Astrocyte (in vitro differentiated cells and primary cell): ENCODE measurements at regions not wholly inside any gene's neighbourhood (a gene's known extent, or its start where the extent isn't known, plus 50 kb on each side); places are given as distances from the start of the nearest gene placed in this dataset.

Source experiments
- EZH2 ChIP-seq: IDR thresholded peaks from 2 replicates; pipeline ENCODE4 v1.6.1; 2012; ENCODE audit warnings: mild to moderate bottlenecking, low read length, inconsistent platforms; ENCODE audit not compliant: insufficient read depth
- TF ChIP-seq, protein P1 (sequence below): IDR thresholded peaks from 2 replicates; pipeline ENCODE4 v1.5.1; 2011; ENCODE audit warnings: low read depth, mild to moderate bottlenecking, inconsistent platforms, low read length, moderate library complexity; ENCODE audit not compliant: insufficient read depth

GRCh38 chr9:89961616-89962341, 357.0 kb downstream of the GADD45G start:
- TF ChIP-seq, protein P1, sequence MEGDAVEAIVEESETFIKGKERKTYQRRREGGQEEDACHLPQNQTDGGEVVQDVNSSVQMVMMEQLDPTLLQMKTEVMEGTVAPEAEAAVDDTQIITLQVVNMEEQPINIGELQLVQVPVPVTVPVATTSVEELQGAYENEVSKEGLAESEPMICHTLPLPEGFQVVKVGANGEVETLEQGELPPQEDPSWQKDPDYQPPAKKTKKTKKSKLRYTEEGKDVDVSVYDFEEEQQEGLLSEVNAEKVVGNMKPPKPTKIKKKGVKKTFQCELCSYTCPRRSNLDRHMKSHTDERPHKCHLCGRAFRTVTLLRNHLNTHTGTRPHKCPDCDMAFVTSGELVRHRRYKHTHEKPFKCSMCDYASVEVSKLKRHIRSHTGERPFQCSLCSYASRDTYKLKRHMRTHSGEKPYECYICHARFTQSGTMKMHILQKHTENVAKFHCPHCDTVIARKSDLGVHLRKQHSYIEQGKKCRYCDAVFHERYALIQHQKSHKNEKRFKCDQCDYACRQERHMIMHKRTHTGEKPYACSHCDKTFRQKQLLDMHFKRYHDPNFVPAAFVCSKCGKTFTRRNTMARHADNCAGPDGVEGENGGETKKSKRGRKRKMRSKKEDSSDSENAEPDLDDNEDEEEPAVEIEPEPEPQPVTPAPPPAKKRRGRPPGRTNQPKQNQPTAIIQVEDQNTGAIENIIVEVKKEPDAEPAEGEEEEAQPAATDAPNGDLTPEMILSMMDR, result no peak
- TF ChIP-seq EZH2, result no peak
